Prostate gland (tissue), 2 donors: ENCODE measurements at regions not wholly inside any gene's neighbourhood (a gene's known extent, or its start where the extent isn't known, plus 50 kb on each side); places are given as distances from the start of the nearest gene placed in this dataset.

Experiments
- CTCF ChIP-seq, 4 experiments: fragments of 200-600 bp in 2 of 4; fragments of 450-650 bp in 2 of 4; sonication (generic) in 2 of 4; IDR thresholded peaks; 1 replicate in 3 of 4; 2 replicates in 1 of 4; pipeline ENCODE4 v1.5.1; 2016 to 2019; ENCODE audit warnings: antibody characterized with exemption in 4 of 4, mild to moderate bottlenecking in 2 of 4, moderate library complexity in 2 of 4
- POLR2A ChIP-seq: fragments of 450-650 bp; IDR thresholded peaks from one replicate; pipeline ENCODE4 v1.6.1; 2016; ENCODE audit warnings: antibody characterized with exemption, mild to moderate bottlenecking

GRCh38 chrX:137143864-137144263, 110.1 kb upstream of the GPR101 start:
- TF ChIP-seq POLR2A (no peak), CTCF (IDR thresholded peaks at IDR 0.05) (no peak)
